SK-MEL-5 (cell line): ENCODE measurements at regions not wholly inside any gene's neighbourhood (a gene's known extent, or its start where the extent isn't known, plus 50 kb on each side); places are given as distances from the start of the nearest gene placed in this dataset.

ENCODE experiments used
- DNase-seq: peaks from one replicate; pipeline ENCODE4 v3.0.0-alpha.2; 2016; ENCODE audit warnings: low read depth, low spot score
- in situ Hi-C: cut with HindIII; loops from 2 replicates; pipeline ENCODE4 v1.10.0; 2016; ENCODE audit warnings: low sequenced_read_pairs, high pct_unique_total_duplicates, low pct_unique_long_range_greater_than_20kb

- in situ Hi-C loops: no loop called here
- no peak for DNase-seq
Measured at GRCh38 chr9:89749500-89750116, 144.8 kb downstream of the GADD45G start.

- in situ Hi-C loops: no loop called here
Measured at GRCh38 chr9:89750117-89750791, 145.4 kb downstream of the GADD45G start.

GRCh38 chr9:89751079-89751825, 146.4 kb downstream of the GADD45G start:
- in situ Hi-C loops: no loop called here
- no peak for DNase-seq

More at GRCh38 chr9:89750117-89750791, 145.4 kb downstream of the GADD45G start:
- no peak for DNase-seq

DNA sequence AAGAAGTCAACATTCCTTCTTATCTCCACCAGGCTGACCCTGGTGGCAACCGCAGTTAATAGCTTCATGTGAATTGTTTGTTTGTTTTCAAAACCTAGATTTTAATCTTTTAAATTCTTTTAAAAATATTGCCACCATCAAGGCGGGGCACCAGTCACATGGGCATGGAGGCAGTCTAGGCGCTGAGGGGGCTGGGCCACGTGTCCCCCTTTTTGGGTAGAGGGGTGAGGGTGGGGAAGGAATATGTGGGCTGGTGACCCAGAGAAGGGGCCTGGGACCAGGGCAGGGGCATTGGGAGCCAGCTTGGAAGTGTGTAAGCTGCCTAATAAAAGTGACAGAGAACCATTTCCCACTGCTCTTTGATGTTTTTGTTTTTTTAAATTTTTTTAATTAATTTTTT, 147.3 kb downstream of the GADD45G start:
- in situ Hi-C loops: no loop called here
- no peak for DNase-seq

GRCh38 chr9:89753472-89754055, 148.8 kb downstream of the GADD45G start:
- no peak for DNase-seq
- in situ Hi-C loops: no loop called here

DNA sequence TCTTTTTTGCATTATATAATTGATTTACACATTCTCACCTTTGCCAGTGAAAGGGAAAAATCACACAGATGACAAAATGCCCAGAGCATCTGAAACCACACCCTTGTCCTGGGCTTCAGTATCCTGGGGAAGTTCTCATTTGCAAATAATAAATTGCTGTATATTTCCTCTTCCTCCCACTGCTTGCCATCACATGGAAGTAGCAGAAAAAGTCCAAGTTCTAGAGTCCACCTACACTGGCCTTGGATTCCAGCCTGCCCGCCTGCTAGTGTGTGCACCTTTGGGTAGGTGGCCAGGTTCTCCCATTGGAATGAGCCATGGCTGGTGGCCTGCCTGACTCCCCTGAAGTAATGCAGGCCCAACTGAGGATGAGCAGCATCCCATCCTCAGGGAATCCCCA, 149.4 kb downstream of the GADD45G start:
- in situ Hi-C loops: no loop called here
- DNase-seq: no peak

- in situ Hi-C loops: no loop called here
- no peak for DNase-seq
Measured at GRCh38 chr9:89755821-89756220, 151.0 kb downstream of the GADD45G start.

DNA sequence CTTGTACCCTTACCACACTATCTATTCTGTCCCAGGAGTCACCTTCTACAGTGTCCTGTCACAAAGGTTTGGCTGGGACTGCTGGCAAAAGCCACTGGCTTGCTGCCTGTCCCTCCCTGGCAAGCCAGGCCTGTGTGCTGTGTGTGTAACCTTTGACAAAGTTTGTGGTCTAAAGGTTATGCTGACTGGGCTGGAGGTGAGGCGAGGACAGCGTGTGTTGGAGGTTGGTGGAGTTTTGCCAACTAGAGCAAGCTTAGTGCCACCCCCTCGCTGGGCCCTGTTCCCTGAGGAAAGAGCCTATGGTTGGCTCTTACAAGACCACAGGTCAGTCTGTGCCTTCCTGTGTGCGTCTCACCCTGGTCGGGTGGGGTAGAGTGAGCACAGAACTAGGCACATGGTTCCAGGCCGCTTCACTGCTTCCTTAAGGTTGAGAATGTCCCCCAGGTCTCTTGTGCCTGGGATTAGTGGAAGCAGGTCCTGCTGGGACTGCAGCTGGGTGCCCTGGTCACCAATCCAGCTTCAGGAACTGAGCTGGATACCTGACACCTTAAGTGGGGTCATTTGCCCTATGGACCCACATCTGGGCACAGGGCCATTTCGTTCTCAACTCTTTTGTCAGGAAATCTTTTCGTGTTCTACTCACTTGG, 152.2 kb downstream of the GADD45G start:
- in situ Hi-C loops: no loop called here
- DNase-seq: no peak

DNA sequence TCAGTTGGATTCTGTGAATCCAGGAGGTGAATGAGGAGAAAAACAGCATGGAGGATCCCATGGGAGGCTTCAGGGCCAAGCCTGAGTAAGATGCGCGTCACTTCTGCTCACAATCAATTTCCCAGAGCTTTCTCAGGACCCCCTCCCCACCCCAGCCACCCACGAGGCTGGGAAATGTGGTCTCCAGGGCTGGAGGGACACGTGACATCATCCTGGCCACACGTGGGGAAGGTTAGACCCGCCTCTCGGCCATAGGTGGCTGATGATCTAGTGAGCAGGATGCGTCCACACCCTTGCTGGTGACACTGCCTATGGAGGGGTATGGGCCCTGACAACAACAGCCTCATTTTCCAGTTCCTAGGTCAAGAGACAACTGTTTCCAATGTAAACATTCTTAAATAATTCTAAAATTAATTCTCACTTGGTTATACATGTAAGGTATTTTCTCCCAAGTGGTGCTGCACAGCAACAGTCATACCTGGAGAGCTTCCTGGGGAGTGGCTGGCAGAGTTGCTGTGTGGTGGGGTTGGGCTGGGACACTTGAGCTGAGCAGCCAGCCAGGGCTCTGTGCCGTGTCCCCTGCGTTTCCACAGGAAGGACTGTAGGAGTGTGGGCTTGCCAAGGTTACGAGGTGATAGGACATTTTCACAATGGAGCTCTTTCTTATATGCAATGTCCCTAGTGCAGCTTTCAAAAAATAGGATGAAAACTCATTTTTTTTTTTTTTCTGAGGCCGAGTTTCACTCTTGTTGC, 153.1 kb downstream of the GADD45G start:
- no peak for DNase-seq
- in situ Hi-C loops: no loop called here

GRCh38 chr9:89759572-89759971, 154.8 kb downstream of the GADD45G start:
- in situ Hi-C loops: no loop called here
- DNase-seq: no peak

- in situ Hi-C loops: no loop called here
- DNase-seq: no peak
Measured at GRCh38 chr9:89760123-89760522, 155.3 kb downstream of the GADD45G start.

DNA sequence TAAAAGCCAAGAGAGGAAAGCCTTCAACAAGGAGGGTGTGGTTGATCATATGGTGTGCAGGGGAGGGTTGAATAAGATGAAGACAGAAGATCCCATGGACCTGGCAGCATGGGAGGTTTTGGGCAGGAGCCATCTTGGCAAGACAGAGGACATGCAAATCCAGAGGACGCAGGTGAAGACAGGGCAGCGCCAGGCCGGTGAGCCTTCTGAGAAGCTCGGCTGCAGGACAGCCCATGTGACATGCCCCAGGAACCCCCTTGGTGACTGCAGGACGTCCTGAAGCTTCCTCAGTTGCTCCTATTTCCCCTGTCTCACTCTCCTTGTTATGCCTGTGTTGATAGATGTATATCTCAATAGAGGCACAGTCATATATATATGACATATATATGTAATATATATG, 159.4 kb downstream of the GADD45G start:
- DNase-seq: no peak
- in situ Hi-C loops: no loop called here

- DNase-seq: no peak
- in situ Hi-C loops: no loop called here
Measured at GRCh38 chr9:89765211-89765946, 160.6 kb downstream of the GADD45G start.

GRCh38 chr9:89766991-89767390, 162.2 kb downstream of the GADD45G start:
- in situ Hi-C loops: no loop called here
- no peak for DNase-seq

- no peak for DNase-seq
- in situ Hi-C loops: no loop called here
Measured at GRCh38 chr9:89768051-89768450, 163.2 kb downstream of the GADD45G start.

DNA sequence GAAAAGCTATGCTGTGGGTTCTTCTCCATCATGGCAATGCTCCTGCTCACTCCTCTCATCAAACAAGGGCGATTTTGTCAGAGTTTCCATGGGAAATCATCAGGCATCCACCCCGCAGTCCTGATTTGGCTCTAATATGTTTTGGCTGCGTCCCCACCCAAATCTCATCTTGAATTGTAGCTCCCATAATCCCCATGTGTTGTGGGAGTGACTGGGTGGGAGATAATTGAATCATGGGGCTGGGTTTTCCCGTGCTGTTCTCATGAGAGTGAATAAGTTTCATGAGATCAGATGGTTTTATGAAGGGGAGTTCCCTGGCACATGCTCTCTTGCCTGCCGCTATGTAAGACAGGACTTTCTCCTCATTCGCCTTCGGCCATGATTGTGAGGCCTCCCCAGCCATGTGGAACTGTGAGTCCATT, 163.8 kb downstream of the GADD45G start:
- DNase-seq: no peak
- in situ Hi-C loops: no loop called here
